Osteoblast (primary cell): ENCODE measurements at regions not wholly inside any gene's neighbourhood (a gene's known extent, or its start where the extent isn't known, plus 50 kb on each side); places are given as distances from the start of the nearest gene placed in this dataset.

Experiments used
- DNase-seq: peaks from one replicate; pipeline ENCODE4 v3.0.0; 2011; ENCODE audit warnings: low spot score, mixed read lengths; ENCODE audit not compliant: insufficient read length; ENCODE audit errors: missing footprints
- H2AFZ ChIP-seq: 2 replicates; pipeline ENCODE4 v1.6.0; 2011; ENCODE audit warnings: mild to moderate bottlenecking, low read length
- H3K27ac ChIP-seq: 2 replicates; pipeline ENCODE4 v1.5.1; 2011; ENCODE audit warnings: mild to moderate bottlenecking, low read depth, low read length, moderate library complexity
- H3K27me3 ChIP-seq: 2 replicates; pipeline ENCODE4 v1.6.0; 2012; ENCODE audit warnings: mild to moderate bottlenecking, control low read depth, inconsistent platforms, low read length, moderate library complexity; ENCODE audit not compliant: insufficient read depth
- H3K36me3 ChIP-seq: 2 replicates; pipeline ENCODE4 v1.5.1; 2011; ENCODE audit warnings: mild to moderate bottlenecking, low read length, control low read depth, moderate library complexity; ENCODE audit not compliant: insufficient read depth
- H3K4me1 ChIP-seq: 2 replicates; pipeline ENCODE4 v1.5.1; 2011; ENCODE audit warnings: mild to moderate bottlenecking, low read length, control low read depth, moderate library complexity; ENCODE audit not compliant: insufficient read depth
- H3K4me2 ChIP-seq: 2 replicates; pipeline ENCODE4 v1.6.0; 2011; ENCODE audit warnings: mild to moderate bottlenecking, low read length; ENCODE audit not compliant: insufficient read depth
- H3K4me3 ChIP-seq: fragments of 200-600 bp; sonication (generic); 3 replicates; pipeline ENCODE4 v1.5.1; 2012; ENCODE audit warnings: mild to moderate bottlenecking, low read length, inconsistent platforms; ENCODE audit not compliant: insufficient read depth
- H3K79me2 ChIP-seq: 2 replicates; pipeline ENCODE4 v1.6.0; 2012; ENCODE audit warnings: mild to moderate bottlenecking, low read length, control low read depth, inconsistent platforms; ENCODE audit not compliant: insufficient read depth
- H3K9me3 ChIP-seq: 2 replicates; pipeline ENCODE4 v1.5.1; 2011; ENCODE audit warnings: low read depth, low read length, control low read depth
- H4K20me1 ChIP-seq: 2 replicates; pipeline ENCODE4 v1.6.0; 2012; ENCODE audit warnings: mild to moderate bottlenecking, low read length, control low read depth; ENCODE audit not compliant: insufficient read depth
- CTCF ChIP-seq: IDR thresholded peaks from 2 replicates; pipeline ENCODE4 v1.5.1; 2011; ENCODE audit warnings: mild to moderate bottlenecking, low read depth, low read length, moderate library complexity; ENCODE audit errors: extremely low read depth

- H2AFZ ChIP-seq = no peak overlapping the region
- TF ChIP-seq CTCF = no peak
- H3K9me3 ChIP-seq = no peaks in the 10 kb centered on the region
- no peaks in the 10 kb centered on the region for H3K4me1 ChIP-seq
- H3K4me2 ChIP-seq = no peak overlapping the region
- no peak for DNase-seq
- no peaks in the 10 kb centered on the region for H3K36me3 ChIP-seq
- H3K27ac ChIP-seq = no peak overlapping the region
- no peaks in the 10 kb centered on the region for H3K27me3 ChIP-seq
- no peaks in the 10 kb centered on the region for H3K79me2 ChIP-seq
- no peaks in the 10 kb centered on the region for H4K20me1 ChIP-seq
- H3K4me3 ChIP-seq = no peak overlapping the region
These were observed 217.9 kb downstream of the RRAGC start for GRCh38 chr1:38641661-38642060.

GRCh38 chr1:38640371-38640770 lies 219.2 kb downstream of the RRAGC start:
- no peaks in the 10 kb centered on the region for H3K79me2 ChIP-seq
- H3K4me1 ChIP-seq = no peaks in the 10 kb centered on the region
- H3K4me3 ChIP-seq = no peak overlapping the region
- H2AFZ ChIP-seq = no peak overlapping the region
- no peak overlapping the region for H3K27ac ChIP-seq
- no peaks in the 10 kb centered on the region for H4K20me1 ChIP-seq
- H3K27me3 ChIP-seq = no peaks in the 10 kb centered on the region
- no peak for TF ChIP-seq CTCF
- no peak for DNase-seq
- no peaks in the 10 kb centered on the region for H3K9me3 ChIP-seq
- H3K36me3 ChIP-seq = no peaks in the 10 kb centered on the region
- H3K4me2 ChIP-seq = no peak overlapping the region

GRCh38 chr1:38628241-38628640 lies 231.3 kb downstream of the RRAGC start:
- Histone ChIP-seq H2AFZ (no peak overlapping the region), H3K9me3 (no peaks in the 10 kb centered on the region), H3K4me1 (no peaks in the 10 kb centered on the region), H3K36me3 (no peaks in the 10 kb centered on the region), H3K27ac (no peak overlapping the region), H4K20me1 (no peaks in the 10 kb centered on the region), H3K79me2 (no peaks in the 10 kb centered on the region), H3K4me3 (no peak overlapping the region), H3K4me2 (no peak overlapping the region), H3K27me3 (no peaks in the 10 kb centered on the region)
- DNase-seq = no peak
- TF ChIP-seq CTCF = no peak

- H3K4me2 ChIP-seq = no peak overlapping the region
- no peaks in the 10 kb centered on the region for H3K36me3 ChIP-seq
- no peak for DNase-seq
- H3K79me2 ChIP-seq = no peaks in the 10 kb centered on the region
- H2AFZ ChIP-seq = no peak overlapping the region
- H3K27ac ChIP-seq = no peak overlapping the region
- TF ChIP-seq CTCF = no peak
- H4K20me1 ChIP-seq = no peaks in the 10 kb centered on the region
- H3K9me3 ChIP-seq = no peaks in the 10 kb centered on the region
- no peaks in the 10 kb centered on the region for H3K27me3 ChIP-seq
- H3K4me1 ChIP-seq = no peaks in the 10 kb centered on the region
- H3K4me3 ChIP-seq = no peak overlapping the region
These were observed 233.6 kb downstream of the RRAGC start for GRCh38 chr1:38625939-38626338.
